Activated CD4-positive, alpha-beta T cell treated with anti-CD3 and anti-CD28 coated beads, Interleukin-2, amount 10 ng/mL, durations not matched to agents 7 days and 5 days (primary cell): ENCODE measurements at regions not wholly inside any gene's neighbourhood (a gene's known extent, or its start where the extent isn't known, plus 50 kb on each side); places are given as distances from the start of the nearest gene placed in this dataset.
"Not testable (repeated sequence)": the region's sequence is repeated elsewhere in the genome, so short reads cannot be mapped to it uniquely, and the experiment has no call there.

Experiments used
- CTCF ChIA-PET: fragments of 350-600 bp; sonication (Branson Sonifier 250); formaldehyde crosslinking; loops from one replicate; lab custom pipeline; 2021; ENCODE audit warnings: antibody characterized with exemption; lab: Charles Lee
- POLR2A ChIA-PET: fragments of 350-600 bp; sonication (Branson Sonifier 250); formaldehyde crosslinking; loops from one replicate; lab custom pipeline; 2021; ENCODE audit warnings: antibody characterized with exemption; lab: Charles Lee
- DNase-seq: peaks from one replicate; pipeline ENCODE4 v3.0.0-alpha.2; 2020
- H3K27ac Mint-ChIP-seq: one replicate; pipeline ENCODE4 v1.8.0; 2021; ENCODE audit warnings: mild to moderate bottlenecking, moderate library complexity, mixed read lengths
- H3K27me3 Mint-ChIP-seq: one replicate; pipeline ENCODE4 v1.8.0; 2021; ENCODE audit warnings: mixed read lengths
- H3K36me3 Mint-ChIP-seq: one replicate; pipeline ENCODE4 v1.8.0; 2021; ENCODE audit warnings: low read depth, mixed read lengths
- H3K4me1 Mint-ChIP-seq: one replicate; pipeline ENCODE4 v1.8.0; 2021; ENCODE audit warnings: mixed read lengths
- H3K4me3 Mint-ChIP-seq: one replicate; pipeline ENCODE4 v1.8.0; 2021; ENCODE audit warnings: mild to moderate bottlenecking, moderate library complexity, mixed read lengths
- H3K9me3 Mint-ChIP-seq: one replicate; pipeline ENCODE4 v1.8.0; 2021; ENCODE audit warnings: mixed read lengths

DNA sequence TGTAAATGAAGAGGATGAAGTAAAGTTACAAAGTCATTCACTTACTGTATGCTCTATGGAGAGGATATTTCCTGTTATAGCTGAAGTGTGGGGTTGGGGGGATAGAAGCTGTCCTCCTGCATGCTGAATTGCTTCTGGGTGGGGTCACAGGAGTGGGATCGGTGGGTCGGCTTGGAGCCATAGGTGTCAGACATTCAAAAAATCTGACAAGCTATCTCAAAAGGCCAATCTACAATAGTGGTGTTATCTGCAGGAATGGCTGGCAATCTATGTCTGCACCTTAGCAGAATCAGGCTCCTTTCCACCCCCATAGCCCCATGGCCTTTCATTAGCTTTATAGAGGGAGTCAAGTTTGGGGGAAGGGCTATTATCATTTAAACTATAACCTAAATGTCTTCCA lies 104.9 kb downstream of the ABCC12 start:
- Mint-ChIP-seq H3K9me3 (no peaks in the 10 kb centered on the region), H3K4me3 (no peak overlapping the region), H3K27me3 (peaks cover 23% of the 10 kb centered on the region), H3K4me1 (no peaks in the 10 kb centered on the region), H3K36me3 (no peaks in the 10 kb centered on the region), H3K27ac (no peak overlapping the region)
- ChIA-PET CTCF (interaction anchor here (0.6 kb wide), 1 partner anchor 269 kb away, joined by 3 read pairs; no protein-coding TSS in a partner anchor), POLR2A (no interaction called here)
- DNase-seq: no peak

DNA sequence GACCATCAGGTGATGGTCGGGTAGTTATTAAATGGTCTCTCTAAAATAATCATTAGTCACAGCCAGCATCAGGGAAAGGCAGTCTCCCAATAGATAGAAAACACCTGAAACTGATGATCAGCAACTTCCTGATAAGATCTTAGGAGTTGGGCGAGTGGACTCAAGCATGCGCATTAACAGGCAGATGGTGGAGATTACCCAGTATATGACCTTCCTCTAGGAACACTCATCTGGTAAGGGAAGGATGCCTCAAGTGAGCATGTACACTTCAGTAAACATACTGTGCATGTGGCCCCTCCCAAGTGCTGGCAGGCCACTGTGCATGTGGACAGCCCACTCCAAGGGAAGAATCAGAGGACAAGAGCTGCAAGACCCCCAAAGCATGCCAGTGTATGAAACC lies 105.9 kb downstream of the ABCC12 start:
- Mint-ChIP-seq H3K27ac (no peak overlapping the region), H3K27me3 (peaks cover 22% of the 10 kb centered on the region), H3K4me3 (no peak overlapping the region), H3K4me1 (no peaks in the 10 kb centered on the region), H3K9me3 (no peaks in the 10 kb centered on the region), H3K36me3 (no peaks in the 10 kb centered on the region)
- DNase-seq: no peak
- ChIA-PET CTCF (no interaction called here), POLR2A (no interaction called here)

DNA sequence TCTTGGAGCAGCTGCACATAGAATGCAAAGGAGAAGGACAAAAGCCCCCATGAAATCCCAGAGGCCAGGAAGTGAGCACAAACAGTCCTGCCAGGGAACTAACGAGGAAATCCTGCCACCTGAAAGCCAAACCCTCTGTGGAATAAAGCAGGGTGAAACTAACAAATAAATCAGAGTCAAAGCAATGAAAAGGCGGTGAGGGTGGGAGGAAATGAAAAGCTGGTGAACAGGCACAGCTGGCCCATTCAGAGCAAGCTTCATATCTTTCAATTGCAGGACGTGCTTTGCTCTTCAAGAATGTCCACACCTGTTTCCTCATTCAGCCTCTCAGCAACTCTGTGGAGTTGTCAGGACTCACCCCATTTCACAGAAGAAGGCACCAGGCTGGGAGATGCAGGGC lies 108.1 kb downstream of the ABCC12 start:
- no peak for DNase-seq
- Mint-ChIP-seq H3K9me3 (no peaks in the 10 kb centered on the region), H3K27me3 (peaks cover 7% of the 10 kb centered on the region), H3K4me3 (no peak overlapping the region), H3K27ac (no peak overlapping the region), H3K36me3 (no peaks in the 10 kb centered on the region), H3K4me1 (no peaks in the 10 kb centered on the region)
- CTCF ChIA-PET: no interaction called here
- POLR2A ChIA-PET: no interaction called here

GRCh38 chr16:48047241-48047640 lies 108.6 kb downstream of the ABCC12 start:
- H3K4me1 Mint-ChIP-seq: no peaks in the 10 kb centered on the region
- no peaks in the 10 kb centered on the region for H3K36me3 Mint-ChIP-seq
- DNase-seq: no peak
- ChIA-PET POLR2A (no interaction called here), CTCF (no interaction called here)
- H3K27ac Mint-ChIP-seq: no peak overlapping the region
- H3K9me3 Mint-ChIP-seq: no peaks in the 10 kb centered on the region
- no peak overlapping the region for H3K4me3 Mint-ChIP-seq
- H3K27me3 Mint-ChIP-seq: peaks cover 2% of the 10 kb centered on the region

DNA sequence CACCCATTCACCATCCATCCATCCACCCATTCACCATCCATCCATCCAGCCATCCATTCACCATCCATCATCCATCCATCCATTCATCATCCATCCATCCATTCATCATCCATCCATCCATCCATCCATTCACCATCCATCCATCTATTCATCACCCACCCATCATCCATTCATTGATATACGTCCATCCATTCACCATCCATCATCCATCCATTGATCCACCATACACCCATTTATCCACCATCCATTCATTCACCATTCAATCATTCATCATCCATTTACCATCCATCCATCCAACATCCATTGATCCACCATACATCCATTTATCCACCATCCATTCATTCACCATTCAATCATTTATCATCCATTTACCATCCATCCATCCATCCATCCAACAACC lies 111.7 kb downstream of the ABCC12 start:
- Mint-ChIP-seq H3K9me3 (no peaks in the 10 kb centered on the region), H3K4me3 (no peak overlapping the region)
- CTCF ChIA-PET: no interaction called here

DNA sequence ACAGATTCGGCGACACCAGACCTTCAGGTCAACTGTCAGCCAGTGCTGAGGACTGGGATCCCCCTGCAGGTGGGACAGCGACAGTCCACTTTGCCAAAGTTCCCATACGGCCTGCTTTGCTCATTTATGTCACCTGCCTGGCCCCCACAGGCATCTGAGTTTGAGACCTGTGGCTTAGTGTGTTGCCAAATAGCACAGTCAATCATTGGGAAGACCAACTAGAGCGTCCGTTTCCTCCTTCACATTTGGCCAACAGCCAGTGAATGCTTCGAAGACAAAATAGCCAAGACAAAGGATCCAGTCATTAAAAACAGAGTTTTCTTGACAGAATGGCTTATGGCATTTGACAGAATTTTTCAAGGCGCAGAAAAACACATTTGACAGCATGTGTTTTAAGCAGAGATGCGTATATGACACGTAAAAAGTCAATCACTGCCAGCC lies 113.8 kb downstream of the ABCC12 start:
- Mint-ChIP-seq H3K36me3 (no peaks in the 10 kb centered on the region), H3K9me3 (no peaks in the 10 kb centered on the region), H3K27me3 (peaks cover 2% of the 10 kb centered on the region), H3K4me1 (no peaks in the 10 kb centered on the region), H3K4me3 (no peak overlapping the region), H3K27ac (no peak overlapping the region)
- ChIA-PET CTCF (no interaction called here), POLR2A (no interaction called here)
- DNase-seq: no peak

More for the DNA sequence above, 111.7 kb downstream of the ABCC12 start:
- Mint-ChIP-seq H3K36me3 (no peaks in the 10 kb centered on the region), H3K27ac (no peak overlapping the region), H3K4me1 (no peaks in the 10 kb centered on the region), H3K27me3 (peaks cover 2% of the 10 kb centered on the region)
- DNase-seq: no peak
- POLR2A ChIA-PET: no interaction called here

- ChIA-PET POLR2A (no interaction called here), CTCF (no interaction called here)
- Mint-ChIP-seq H3K4me3 (no peak overlapping the region), H3K9me3 (no peaks in the 10 kb centered on the region), H3K27me3 (peaks cover 3% of the 10 kb centered on the region), H3K36me3 (no peaks in the 10 kb centered on the region), H3K27ac (no peak overlapping the region), H3K4me1 (no peaks in the 10 kb centered on the region)
- no peak for DNase-seq
Observed at GRCh38 chr16:48035142-48035541, 120.7 kb downstream of the ABCC12 start.

GRCh38 chr16:48030926-48031325 lies 124.9 kb downstream of the ABCC12 start:
- Mint-ChIP-seq H3K27me3 (no peaks in the 10 kb centered on the region), H3K36me3 (no peaks in the 10 kb centered on the region), H3K9me3 (no peaks in the 10 kb centered on the region), H3K4me3 (no peak overlapping the region), H3K27ac (no peak overlapping the region), H3K4me1 (no peaks in the 10 kb centered on the region)
- DNase-seq: no peak
- POLR2A ChIA-PET: no interaction called here
- CTCF ChIA-PET: no interaction called here

DNA sequence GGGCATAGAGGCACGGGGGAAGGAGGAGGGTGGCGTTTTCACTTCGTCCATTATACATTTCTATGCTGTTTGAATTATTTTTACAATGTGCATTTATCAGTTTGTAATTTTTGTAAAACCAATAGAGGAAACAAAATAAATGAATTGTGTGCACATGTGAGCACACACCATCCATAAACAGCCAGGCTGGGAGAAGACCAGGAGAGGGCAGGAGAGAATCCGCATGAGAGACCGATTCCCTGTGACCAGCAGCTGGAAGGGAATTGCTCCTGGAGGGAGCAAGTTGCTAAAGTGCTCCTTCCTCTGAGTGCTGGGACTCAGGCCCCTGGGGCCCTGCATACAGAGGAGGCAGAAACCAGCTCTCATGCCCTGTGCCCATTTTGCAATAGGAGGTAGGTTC lies 126.0 kb downstream of the ABCC12 start:
- no peaks in the 10 kb centered on the region for H3K36me3 Mint-ChIP-seq
- no peak overlapping the region for H3K4me3 Mint-ChIP-seq
- H3K27ac Mint-ChIP-seq: no peak overlapping the region
- ChIA-PET POLR2A (no interaction called here), CTCF (no interaction called here)
- H3K27me3 Mint-ChIP-seq: no peaks in the 10 kb centered on the region
- H3K4me1 Mint-ChIP-seq: no peaks in the 10 kb centered on the region
- no peaks in the 10 kb centered on the region for H3K9me3 Mint-ChIP-seq
- DNase-seq: no peak

DNA sequence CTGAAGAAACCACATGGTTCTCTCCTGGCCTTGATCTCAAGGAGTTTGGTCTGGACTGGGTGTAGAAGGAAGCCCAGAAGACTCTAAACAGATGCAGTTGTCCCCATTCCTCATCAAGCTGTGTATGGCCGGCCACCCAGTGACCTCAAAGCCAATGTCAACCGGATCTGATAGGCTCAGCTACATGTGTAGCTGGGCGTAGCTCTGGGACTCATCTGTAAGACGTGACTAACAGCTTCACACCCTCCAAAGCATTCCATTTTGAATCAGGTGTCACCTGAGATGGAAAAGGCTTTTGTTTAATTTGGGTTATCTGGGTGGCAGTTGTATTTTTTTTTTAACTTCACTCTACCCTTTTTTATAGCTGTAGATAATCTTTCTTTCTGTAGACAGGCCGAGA lies 130.4 kb downstream of the ABCC12 start:
- POLR2A ChIA-PET: no interaction called here
- Mint-ChIP-seq H3K27ac (no peak overlapping the region), H3K4me3 (no peak overlapping the region), H3K9me3 (no peaks in the 10 kb centered on the region), H3K4me1 (no peaks in the 10 kb centered on the region), H3K36me3 (no peaks in the 10 kb centered on the region), H3K27me3 (no peaks in the 10 kb centered on the region)
- DNase-seq: no peak
- CTCF ChIA-PET: no interaction called here

GRCh38 chr16:48024042-48024441 lies 131.8 kb downstream of the ABCC12 start:
- Mint-ChIP-seq H3K27me3 (no peaks in the 10 kb centered on the region), H3K36me3 (no peaks in the 10 kb centered on the region), H3K4me3 (no peak overlapping the region), H3K4me1 (no peaks in the 10 kb centered on the region), H3K27ac (no peak overlapping the region), H3K9me3 (no peaks in the 10 kb centered on the region)
- no peak for DNase-seq
- CTCF ChIA-PET: no interaction called here
- POLR2A ChIA-PET: no interaction called here

DNA sequence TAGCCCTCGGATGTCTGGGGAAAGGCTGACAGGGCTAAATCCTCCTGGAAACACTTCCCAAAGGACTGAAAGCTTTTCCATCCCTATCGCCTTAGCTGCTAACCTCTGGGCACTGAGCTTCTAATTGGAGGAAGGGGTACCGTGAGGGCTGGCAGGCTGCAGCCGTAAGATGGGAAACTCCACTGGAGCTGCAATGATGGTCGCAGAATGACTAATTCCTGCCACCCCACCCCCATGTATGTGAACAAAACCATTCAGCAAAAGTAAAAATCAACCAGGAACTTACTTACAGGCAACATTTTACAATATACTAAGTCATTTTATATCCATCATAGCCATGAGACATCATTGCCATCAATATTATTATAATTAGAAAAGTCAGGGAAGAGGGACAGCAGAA lies 133.3 kb downstream of the ABCC12 start:
- Mint-ChIP-seq H3K36me3 (no peaks in the 10 kb centered on the region), H3K27me3 (no peaks in the 10 kb centered on the region), H3K4me3 (no peak overlapping the region), H3K9me3 (no peaks in the 10 kb centered on the region), H3K4me1 (no peaks in the 10 kb centered on the region), H3K27ac (no peak overlapping the region)
- ChIA-PET POLR2A (no interaction called here), CTCF (no interaction called here)
- no peak for DNase-seq

DNA sequence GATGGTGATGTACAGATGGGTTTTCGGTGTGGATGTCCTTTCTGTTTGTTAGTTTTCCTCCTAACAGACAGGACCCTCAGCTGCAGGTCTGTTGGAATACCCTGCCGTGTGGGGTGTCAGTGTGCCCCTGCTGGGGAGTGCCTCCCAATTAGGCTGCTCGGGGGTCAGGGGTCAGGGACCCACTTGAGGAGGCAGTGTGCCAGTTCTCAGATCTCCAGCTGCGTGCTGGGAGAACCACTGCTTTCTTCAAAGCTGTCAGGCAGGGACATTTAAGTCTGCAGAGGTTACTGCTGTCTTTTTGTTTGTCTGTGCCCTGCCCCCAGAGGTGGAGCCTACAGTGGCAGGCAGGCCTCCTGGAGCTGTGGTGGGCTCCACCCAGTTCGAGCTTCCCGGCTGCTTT lies 135.2 kb downstream of the ABCC12 start:
- H3K9me3 Mint-ChIP-seq, H3K27ac Mint-ChIP-seq, DNase-seq, H3K27me3 Mint-ChIP-seq, POLR2A ChIA-PET, H3K4me3 Mint-ChIP-seq, H3K4me1 Mint-ChIP-seq, CTCF ChIA-PET, H3K36me3 Mint-ChIP-seq: not testable (repeated sequence)

DNA sequence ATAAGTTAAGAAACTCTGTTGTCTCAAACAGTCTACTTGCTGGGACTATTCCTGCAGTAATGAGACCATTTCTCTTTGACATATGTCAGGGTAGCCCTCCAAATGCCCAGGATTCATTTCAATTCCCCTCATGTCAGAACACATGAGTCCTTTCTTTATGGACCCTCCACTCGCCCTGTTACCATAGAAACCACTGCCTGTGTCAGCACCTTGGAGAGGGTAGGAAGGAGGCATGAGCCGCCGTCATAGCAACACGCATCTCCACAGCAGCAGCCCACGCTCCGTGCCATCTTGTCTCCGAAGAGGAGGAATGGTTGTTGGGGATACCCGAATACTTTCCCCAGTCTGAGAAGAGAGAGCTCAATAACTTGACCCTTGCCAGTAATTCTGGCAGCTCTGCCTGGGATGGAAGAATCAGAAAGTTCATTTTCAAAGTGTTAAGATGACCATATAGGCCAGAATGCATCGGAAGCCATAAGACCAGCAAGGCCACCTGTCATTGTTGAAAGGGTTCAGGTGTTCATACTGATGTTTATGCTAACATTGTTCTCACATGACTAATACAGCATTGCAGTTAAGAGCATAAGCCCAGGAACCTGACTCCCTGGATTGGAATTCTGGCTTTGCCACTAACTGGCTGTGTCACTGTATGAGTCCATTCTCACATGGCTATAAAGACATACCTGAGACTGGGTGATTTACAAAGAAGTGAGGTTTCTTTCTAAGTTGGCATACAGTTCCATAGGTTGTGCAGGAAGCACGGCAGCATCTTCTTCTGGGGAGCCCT lies 141.3 kb downstream of the ABCC12 start:
- H3K27ac Mint-ChIP-seq: no peak overlapping the region
- POLR2A ChIA-PET: no interaction called here
- no peaks in the 10 kb centered on the region for H3K4me1 Mint-ChIP-seq
- H3K4me3 Mint-ChIP-seq: no peak overlapping the region
- no peaks in the 10 kb centered on the region for H3K36me3 Mint-ChIP-seq
- CTCF ChIA-PET: no interaction called here
- no peak for DNase-seq
- H3K27me3 Mint-ChIP-seq: no peaks in the 10 kb centered on the region
- H3K9me3 Mint-ChIP-seq: peaks cover 4% of the 10 kb centered on the region
